HG02678 (cell line): ENCODE measurements at regions not wholly inside any gene's neighbourhood (a gene's known extent, or its start where the extent isn't known, plus 50 kb on each side); places are given as distances from the start of the nearest gene placed in this dataset.
"Not testable (repeated sequence)": the region's sequence is repeated elsewhere in the genome, so short reads cannot be mapped to it uniquely, and the experiment has no call there.

Source experiments
- ATAC-seq: cut with Tn5 transposase; IDR thresholded peaks from one replicate; pipeline ENCODE4 v1.9.1; 2021; ENCODE audit warnings: mild to moderate bottlenecking, moderate library complexity; ENCODE audit not compliant: unreplicated experiment

DNA sequence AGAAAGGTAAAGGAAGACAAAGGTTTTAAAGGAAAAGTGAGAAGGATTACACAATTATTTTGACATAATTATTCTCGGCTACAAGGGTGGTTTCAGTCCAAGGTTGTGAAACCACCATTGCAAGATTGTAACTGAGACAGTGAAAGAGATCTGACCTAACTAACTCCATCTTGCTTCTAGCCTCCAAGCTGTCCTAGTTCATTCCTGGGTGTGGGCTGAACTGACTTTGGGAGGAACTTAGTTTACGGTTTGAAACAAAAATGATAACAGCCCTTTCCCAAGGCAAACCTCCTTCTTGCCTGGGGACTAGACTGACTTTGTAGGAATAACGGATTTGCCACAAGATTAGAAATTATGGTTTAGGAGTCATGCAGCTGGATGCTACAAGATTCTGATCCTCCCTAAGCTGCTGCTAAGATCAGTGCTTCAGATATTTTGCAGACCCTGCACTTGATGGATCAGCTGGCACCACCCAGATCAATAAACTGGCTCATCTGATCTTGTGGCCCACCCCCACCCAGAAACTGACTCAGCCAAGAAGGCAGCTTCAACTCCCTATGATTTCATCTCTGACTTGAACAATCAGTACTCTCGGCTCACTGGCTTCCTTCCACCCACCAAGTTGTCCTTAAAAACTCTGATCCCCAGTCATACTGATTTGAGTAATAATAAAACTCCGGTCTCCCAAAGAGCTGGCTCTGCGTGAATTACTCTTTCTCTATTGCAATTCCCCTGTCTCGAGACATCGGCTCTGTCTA lies 57.7 kb upstream of the AADACL2 start:
- ATAC-seq: no peak

- no peak for ATAC-seq
Observed at GRCh38 chr3:151673974-151674373, 59.8 kb upstream of the AADACL2 start.

GRCh38 chr3:151667762-151668161 lies 66.0 kb upstream of the AADACL2 start:
- ATAC-seq: not testable (repeated sequence)

- ATAC-seq: no peak
Observed at GRCh38 chr3:151660885-151661284, 72.8 kb upstream of the AADACL2 start.

DNA sequence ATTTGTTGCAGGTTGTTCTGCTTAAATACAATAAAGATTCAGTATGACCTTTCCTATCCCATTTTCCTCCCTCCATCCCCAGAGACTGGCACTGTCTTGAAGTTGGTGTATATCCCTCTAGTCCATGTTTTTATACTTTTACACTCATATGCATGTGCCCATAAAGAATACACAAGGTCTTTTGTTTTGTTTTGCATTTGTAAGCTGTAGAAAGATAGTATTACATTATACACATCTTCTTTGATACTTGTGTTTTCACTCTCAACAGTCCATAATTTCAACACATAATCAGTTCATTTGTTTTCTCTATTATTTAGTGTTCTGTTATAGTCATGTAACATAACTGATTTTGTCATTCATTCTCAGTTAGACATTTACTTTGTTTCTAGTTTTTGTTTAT lies 88.7 kb upstream of the AADACL2 start:
- no peak for ATAC-seq

- ATAC-seq: no peak
Observed at GRCh38 chr3:151644020-151644620, 89.6 kb upstream of the AADACL2 start.

- no peak for ATAC-seq
Observed at GRCh38 chr3:151639418-151639740, 94.3 kb upstream of the AADACL2 start.

GRCh38 chr3:151638555-151639417 lies 94.9 kb upstream of the AADACL2 start:
- no peak for ATAC-seq

DNA sequence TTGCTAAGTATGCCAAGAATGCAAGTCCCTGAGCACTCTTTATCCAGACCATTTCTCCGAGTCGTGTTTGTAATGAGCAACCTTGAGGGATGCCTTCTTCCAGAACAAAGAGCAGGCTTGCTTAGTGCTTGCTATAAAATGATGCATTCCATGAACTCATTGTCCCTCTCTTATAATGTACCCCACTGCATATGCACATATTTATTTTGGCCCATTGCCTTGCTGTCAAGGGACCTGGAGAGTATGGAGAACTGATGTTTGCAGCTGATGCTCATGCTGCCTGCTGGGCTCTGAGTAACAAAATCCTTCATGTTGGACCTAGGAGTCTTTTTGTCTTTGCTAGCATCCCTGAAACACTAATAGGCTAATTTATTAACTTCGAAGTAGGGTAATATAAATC lies 97.8 kb upstream of the AADACL2 start:
- no peak for ATAC-seq

GRCh38 chr3:151631946-151632345 lies 101.8 kb upstream of the AADACL2 start:
- ATAC-seq: no peak

DNA sequence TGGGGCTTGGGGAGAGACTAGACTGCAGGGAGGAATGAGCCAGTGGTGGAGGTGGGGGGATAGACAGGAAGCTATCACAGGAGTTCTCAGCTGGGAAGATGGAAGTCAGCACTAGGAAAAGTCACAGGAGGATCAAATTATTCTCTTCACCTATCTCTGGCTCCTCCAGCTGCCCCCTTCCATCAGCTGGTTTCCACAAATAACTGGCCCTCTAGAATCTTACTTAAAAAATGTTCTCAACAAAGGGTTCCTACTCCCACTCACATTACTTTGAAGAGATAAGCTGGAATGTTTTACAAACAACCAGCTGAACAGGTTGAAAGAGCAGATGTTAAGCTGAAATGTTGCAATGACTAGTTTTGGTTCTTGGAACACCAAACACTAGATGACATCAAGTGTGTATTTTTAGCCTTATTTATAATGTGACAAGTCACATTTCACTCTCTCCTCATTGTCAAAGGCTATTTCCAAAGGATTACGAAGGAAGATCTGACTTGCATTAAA lies 102.7 kb upstream of the AADACL2 start:
- ATAC-seq: no peak

- ATAC-seq: no peak
Observed at GRCh38 chr3:151630035-151630434, 103.7 kb upstream of the AADACL2 start.

GRCh38 chr3:151625586-151625985 lies 108.1 kb upstream of the AADACL2 start:
- no peak for ATAC-seq

DNA sequence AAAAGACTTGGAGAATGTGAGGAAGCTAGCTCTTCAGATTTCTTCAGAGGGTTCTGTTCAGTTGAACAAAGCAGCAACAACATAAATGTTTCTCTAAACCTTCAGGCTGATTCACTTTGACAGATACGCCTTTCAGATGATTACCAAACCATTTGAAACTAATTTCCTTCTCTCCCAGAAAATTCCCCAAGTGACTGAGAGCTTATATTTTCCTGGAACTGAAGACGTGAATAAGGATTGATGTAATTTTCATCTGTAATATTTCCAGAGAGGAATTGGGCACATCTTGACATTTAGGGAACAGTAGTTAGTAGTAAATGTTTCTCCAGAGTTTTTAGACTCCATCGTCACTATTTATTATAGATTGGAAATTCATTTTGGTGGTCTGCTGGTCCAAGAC lies 108.6 kb upstream of the AADACL2 start:
- ATAC-seq: no peak

DNA sequence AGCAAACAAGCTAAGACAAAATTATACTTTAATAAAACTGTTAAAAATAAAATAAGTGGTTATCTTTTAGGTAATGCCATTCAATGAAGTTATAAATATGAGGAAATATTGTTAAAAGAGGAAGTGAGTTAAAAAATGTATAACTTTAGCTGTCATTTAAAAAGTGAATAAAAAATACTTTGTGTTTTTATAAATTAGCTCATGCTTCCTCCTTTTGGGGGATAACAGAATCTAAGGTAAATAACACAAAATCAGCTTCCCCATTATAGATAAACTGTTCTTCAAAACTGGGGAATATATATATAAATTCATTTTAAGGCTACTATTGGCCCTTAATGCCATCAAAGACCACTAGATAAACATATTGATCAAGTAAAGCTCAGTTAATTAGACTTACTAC lies 113.7 kb upstream of the AADACL2 start:
- no peak for ATAC-seq

DNA sequence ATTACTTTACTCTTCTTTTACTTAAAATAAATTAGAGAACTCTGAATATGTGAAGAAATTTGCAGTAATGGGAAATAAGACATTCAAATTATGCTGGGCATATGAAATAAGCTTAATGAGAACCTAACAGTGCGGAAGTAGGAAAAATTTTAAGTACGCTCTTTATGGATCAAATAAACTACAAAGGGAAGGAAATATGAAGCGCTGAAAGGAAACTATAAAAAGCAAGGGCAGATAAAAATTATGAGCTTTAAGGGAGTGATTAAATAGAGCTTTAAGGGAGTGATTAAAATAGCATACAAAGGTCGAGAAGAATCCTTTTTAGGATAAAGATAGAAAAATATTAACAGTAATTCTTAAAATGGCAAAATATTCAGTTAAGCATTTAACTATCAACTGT lies 118.3 kb upstream of the AADACL2 start:
- no peak for ATAC-seq

- ATAC-seq: no peak
Observed at GRCh38 chr3:151612115-151612514, 121.6 kb upstream of the AADACL2 start.

GRCh38 chr3:151611419-151611818 lies 122.3 kb upstream of the AADACL2 start:
- ATAC-seq: no peak

GRCh38 chr3:151609491-151609890 lies 124.2 kb upstream of the AADACL2 start:
- ATAC-seq: no peak

DNA sequence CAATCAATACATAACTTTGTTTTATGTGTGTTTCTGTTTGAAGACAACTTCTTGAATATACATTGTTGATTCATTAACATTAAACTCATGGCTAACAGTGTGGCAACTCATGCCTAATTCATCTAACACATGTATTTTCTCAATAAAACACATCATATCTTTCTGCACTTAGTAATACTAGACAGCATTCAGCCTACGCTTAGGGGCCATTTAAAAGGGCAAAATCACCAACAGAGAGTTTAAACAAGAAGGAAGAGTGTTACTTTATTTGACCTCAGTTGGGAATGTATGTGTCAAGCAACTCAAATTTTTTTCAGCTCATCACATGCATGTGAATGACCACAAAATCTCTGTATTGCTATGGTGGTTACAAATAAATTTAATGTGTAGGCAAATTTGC lies 128.8 kb upstream of the AADACL2 start:
- no peak for ATAC-seq

- ATAC-seq: no peak
Observed at GRCh38 chr3:151600783-151601182, 132.9 kb upstream of the AADACL2 start.
